HEK293 (cell line): ENCODE measurements at regions not wholly inside any gene's neighbourhood (a gene's known extent, or its start where the extent isn't known, plus 50 kb on each side); places are given as distances from the start of the nearest gene placed in this dataset.

ENCODE experiments used
- ZBTB21 ChIP-seq: fragments of 450-650 bp; formaldehyde crosslinking; IDR thresholded peaks from 2 replicates; pipeline ENCODE4 v1.5.1; 2017; ENCODE audit warnings: missing biosample characterization, missing genetic modification characterization
- TF ChIP-seq, protein P1 (sequence below): fragments of 450-650 bp; formaldehyde crosslinking; IDR thresholded peaks from 2 replicates; pipeline ENCODE4 v1.5.1; 2016; ENCODE audit warnings: missing biosample characterization, missing genetic modification characterization
- TF ChIP-seq, protein P2 (sequence below): sonication (generic); formaldehyde crosslinking; IDR thresholded peaks from 2 replicates; pipeline ENCODE4 v1.8.1; 2022; ENCODE audit warnings: mild to moderate bottlenecking, moderate library complexity, missing genetic modification reagents

DNA sequence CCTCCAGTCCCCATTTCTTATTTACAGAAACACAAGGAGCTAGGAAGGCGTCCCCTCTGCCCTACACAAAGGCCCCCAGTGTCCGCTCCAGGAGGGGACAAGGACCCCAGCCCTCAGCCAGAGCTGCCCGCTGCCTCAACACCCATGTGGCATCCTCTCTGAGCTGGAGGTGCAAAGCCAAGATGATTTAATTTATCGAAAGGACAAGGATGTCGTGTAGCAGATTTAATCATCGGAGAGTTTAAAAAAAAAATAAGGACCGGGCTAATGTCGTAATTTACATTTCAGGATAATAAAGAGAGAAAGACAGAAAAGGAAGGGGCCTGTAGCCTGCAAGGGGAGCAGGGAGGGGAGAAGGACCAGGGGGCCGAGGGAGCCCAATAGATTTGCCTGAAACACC is 68.3 kb upstream of the CASZ1 start:
- TF ChIP-seq, protein P1, sequence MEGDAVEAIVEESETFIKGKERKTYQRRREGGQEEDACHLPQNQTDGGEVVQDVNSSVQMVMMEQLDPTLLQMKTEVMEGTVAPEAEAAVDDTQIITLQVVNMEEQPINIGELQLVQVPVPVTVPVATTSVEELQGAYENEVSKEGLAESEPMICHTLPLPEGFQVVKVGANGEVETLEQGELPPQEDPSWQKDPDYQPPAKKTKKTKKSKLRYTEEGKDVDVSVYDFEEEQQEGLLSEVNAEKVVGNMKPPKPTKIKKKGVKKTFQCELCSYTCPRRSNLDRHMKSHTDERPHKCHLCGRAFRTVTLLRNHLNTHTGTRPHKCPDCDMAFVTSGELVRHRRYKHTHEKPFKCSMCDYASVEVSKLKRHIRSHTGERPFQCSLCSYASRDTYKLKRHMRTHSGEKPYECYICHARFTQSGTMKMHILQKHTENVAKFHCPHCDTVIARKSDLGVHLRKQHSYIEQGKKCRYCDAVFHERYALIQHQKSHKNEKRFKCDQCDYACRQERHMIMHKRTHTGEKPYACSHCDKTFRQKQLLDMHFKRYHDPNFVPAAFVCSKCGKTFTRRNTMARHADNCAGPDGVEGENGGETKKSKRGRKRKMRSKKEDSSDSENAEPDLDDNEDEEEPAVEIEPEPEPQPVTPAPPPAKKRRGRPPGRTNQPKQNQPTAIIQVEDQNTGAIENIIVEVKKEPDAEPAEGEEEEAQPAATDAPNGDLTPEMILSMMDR: no peak
- no peak for TF ChIP-seq ZBTB21 (tag by site-specific recombination)
- TF ChIP-seq, protein P2, sequence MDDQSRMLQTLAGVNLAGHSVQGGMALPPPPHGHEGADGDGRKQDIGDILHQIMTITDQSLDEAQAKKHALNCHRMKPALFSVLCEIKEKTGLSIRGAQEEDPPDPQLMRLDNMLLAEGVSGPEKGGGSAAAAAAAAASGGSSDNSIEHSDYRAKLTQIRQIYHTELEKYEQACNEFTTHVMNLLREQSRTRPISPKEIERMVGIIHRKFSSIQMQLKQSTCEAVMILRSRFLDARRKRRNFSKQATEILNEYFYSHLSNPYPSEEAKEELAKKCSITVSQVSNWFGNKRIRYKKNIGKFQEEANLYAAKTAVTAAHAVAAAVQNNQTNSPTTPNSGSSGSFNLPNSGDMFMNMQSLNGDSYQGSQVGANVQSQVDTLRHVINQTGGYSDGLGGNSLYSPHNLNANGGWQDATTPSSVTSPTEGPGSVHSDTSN (CRISPR knock-in tag): no peak
